ENCODE measurements at regions not wholly inside any gene's neighbourhood (a gene's known extent, or its start where the extent isn't known, plus 50 kb on each side); places are given as distances from the start of the nearest gene placed in this dataset.

- TF ChIP-seq CTCF (IDR thresholded peaks at IDR 0.05 in 4 of 5, conservative IDR thresholded peaks at IDR 0.05 in 1 of 5) (no peak), POLR2A (IDR thresholded peaks at IDR 0.05) (no peak)
These were observed 124.4 kb upstream of the TMTC1 start for GRCh38 chr12:29908157-29908556.
